ENCODE measurements at regions not wholly inside any gene's neighbourhood (a gene's known extent, or its start where the extent isn't known, plus 50 kb on each side); places are given as distances from the start of the nearest gene placed in this dataset.

DNA sequence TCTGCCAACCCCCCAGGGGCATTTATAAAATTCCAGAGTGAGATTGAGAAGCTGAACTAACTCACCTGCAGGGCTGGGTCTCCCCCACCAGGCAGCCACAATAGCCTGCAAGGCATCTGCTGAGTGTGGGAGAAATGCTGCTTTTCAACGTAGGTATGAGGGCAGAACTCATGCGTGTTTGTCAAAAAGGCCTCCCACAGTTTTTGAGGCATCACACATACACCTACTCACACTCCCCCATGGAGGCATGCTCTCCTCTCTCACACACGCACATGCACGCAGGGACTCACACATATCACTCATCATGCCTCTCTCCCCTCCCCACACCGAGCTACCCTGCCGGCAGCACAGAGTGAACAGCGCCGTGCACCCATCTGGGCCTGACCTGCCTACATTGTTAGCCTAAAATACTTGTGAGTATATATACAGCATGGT lies 390.5 kb downstream of the FGF9 start:
- no peak for TF ChIP-seq POLR2AphosphoS5 (IDR thresholded peaks at IDR 0.05; ENCODE audit: low read depth, low read length)
- TF ChIP-seq, protein P1, sequence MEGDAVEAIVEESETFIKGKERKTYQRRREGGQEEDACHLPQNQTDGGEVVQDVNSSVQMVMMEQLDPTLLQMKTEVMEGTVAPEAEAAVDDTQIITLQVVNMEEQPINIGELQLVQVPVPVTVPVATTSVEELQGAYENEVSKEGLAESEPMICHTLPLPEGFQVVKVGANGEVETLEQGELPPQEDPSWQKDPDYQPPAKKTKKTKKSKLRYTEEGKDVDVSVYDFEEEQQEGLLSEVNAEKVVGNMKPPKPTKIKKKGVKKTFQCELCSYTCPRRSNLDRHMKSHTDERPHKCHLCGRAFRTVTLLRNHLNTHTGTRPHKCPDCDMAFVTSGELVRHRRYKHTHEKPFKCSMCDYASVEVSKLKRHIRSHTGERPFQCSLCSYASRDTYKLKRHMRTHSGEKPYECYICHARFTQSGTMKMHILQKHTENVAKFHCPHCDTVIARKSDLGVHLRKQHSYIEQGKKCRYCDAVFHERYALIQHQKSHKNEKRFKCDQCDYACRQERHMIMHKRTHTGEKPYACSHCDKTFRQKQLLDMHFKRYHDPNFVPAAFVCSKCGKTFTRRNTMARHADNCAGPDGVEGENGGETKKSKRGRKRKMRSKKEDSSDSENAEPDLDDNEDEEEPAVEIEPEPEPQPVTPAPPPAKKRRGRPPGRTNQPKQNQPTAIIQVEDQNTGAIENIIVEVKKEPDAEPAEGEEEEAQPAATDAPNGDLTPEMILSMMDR (IDR thresholded peaks at IDR 0.05): no peak
- TF ChIP-seq, protein P2, sequence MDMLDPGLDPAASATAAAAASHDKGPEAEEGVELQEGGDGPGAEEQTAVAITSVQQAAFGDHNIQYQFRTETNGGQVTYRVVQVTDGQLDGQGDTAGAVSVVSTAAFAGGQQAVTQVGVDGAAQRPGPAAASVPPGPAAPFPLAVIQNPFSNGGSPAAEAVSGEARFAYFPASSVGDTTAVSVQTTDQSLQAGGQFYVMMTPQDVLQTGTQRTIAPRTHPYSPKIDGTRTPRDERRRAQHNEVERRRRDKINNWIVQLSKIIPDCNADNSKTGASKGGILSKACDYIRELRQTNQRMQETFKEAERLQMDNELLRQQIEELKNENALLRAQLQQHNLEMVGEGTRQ (IDR thresholded peaks at IDR 0.05; ENCODE audit: borderline replicate concordance, low read depth, low read length): no peak

All from SK-N-SH (cell line).